ENCODE measurements at regions not wholly inside any gene's neighbourhood (a gene's known extent, or its start where the extent isn't known, plus 50 kb on each side); places are given as distances from the start of the nearest gene placed in this dataset.

- POLR2A ChIA-PET: no interaction called here
- CTCF ChIA-PET: interaction anchor here (0.9 kb wide), 1 partner anchor 13 kb away, joined by 3 read pairs; no protein-coding TSS in a partner anchor
Observed at GRCh38 chr21:20644552-20644951, 353.7 kb upstream of the NCAM2 start.

GRCh38 chr21:20645344-20645743, 352.9 kb upstream of the NCAM2 start:
- Mint-ChIP-seq H3K27me3 (no peaks in the 10 kb centered on the region), H3K27ac (no peak overlapping the region), H3K9me3 (peaks cover 6% of the 10 kb centered on the region), H3K36me3 (ENCODE audit: low read depth) (no peaks in the 10 kb centered on the region), H3K4me1 (no peaks in the 10 kb centered on the region), H3K4me3 (no peak overlapping the region)
- no peak for DNase-seq
- CTCF ChIA-PET: no interaction called here
- POLR2A ChIA-PET: no interaction called here

More at GRCh38 chr21:20644552-20644951, 353.7 kb upstream of the NCAM2 start:
- H3K27me3 Mint-ChIP-seq: no peaks in the 10 kb centered on the region
- H3K4me3 Mint-ChIP-seq: no peak overlapping the region
- no peaks in the 10 kb centered on the region for H3K4me1 Mint-ChIP-seq
- DNase-seq: no peak
- no peak overlapping the region for H3K27ac Mint-ChIP-seq
- peaks cover 6% of the 10 kb centered on the region for H3K9me3 Mint-ChIP-seq
- no peaks in the 10 kb centered on the region for H3K36me3 Mint-ChIP-seq (ENCODE audit: low read depth)

GRCh38 chr21:20646431-20647165, 351.6 kb upstream of the NCAM2 start:
- Mint-ChIP-seq H3K4me1 (no peaks in the 10 kb centered on the region), H3K36me3 (ENCODE audit: low read depth) (no peaks in the 10 kb centered on the region), H3K9me3 (peaks cover 6% of the 10 kb centered on the region), H3K27ac (no peak overlapping the region), H3K4me3 (no peak overlapping the region), H3K27me3 (no peaks in the 10 kb centered on the region)
- POLR2A ChIA-PET: no interaction called here
- CTCF ChIA-PET: no interaction called here
- DNase-seq: no peak

- ChIA-PET POLR2A (no interaction called here), CTCF (no interaction called here)
- no peaks in the 10 kb centered on the region for H3K27me3 Mint-ChIP-seq
- peaks cover 6% of the 10 kb centered on the region for H3K9me3 Mint-ChIP-seq
- no peak for DNase-seq
- H3K36me3 Mint-ChIP-seq (ENCODE audit: low read depth): no peaks in the 10 kb centered on the region
- H3K27ac Mint-ChIP-seq: no peak overlapping the region
- no peaks in the 10 kb centered on the region for H3K4me1 Mint-ChIP-seq
- no peak overlapping the region for H3K4me3 Mint-ChIP-seq
Observed at GRCh38 chr21:20647607-20648006, 350.6 kb upstream of the NCAM2 start.

GRCh38 chr21:20649231-20649630, 349.0 kb upstream of the NCAM2 start:
- Mint-ChIP-seq H3K4me3 (no peak overlapping the region), H3K9me3 (peaks cover 6% of the 10 kb centered on the region), H3K27ac (no peak overlapping the region), H3K27me3 (no peaks in the 10 kb centered on the region), H3K4me1 (no peaks in the 10 kb centered on the region), H3K36me3 (ENCODE audit: low read depth) (no peaks in the 10 kb centered on the region)
- POLR2A ChIA-PET: no interaction called here
- CTCF ChIA-PET: interaction anchor here (0.8 kb wide), 1 partner anchor 39 kb away, joined by 3 read pairs; no protein-coding TSS in a partner anchor
- DNase-seq: no peak

- DNase-seq: no peak
- no peaks in the 10 kb centered on the region for H3K36me3 Mint-ChIP-seq (ENCODE audit: low read depth)
- no peak overlapping the region for H3K27ac Mint-ChIP-seq
- POLR2A ChIA-PET: no interaction called here
- H3K4me3 Mint-ChIP-seq: no peak overlapping the region
- peaks cover 4% of the 10 kb centered on the region for H3K9me3 Mint-ChIP-seq
- no peaks in the 10 kb centered on the region for H3K4me1 Mint-ChIP-seq
- CTCF ChIA-PET: no interaction called here
- H3K27me3 Mint-ChIP-seq: no peaks in the 10 kb centered on the region
Observed at GRCh38 chr21:20652846-20653245, 345.4 kb upstream of the NCAM2 start.

- Mint-ChIP-seq H3K9me3 (peaks cover 13% of the 10 kb centered on the region), H3K4me3 (no peak overlapping the region), H3K27me3 (no peaks in the 10 kb centered on the region), H3K36me3 (ENCODE audit: low read depth) (no peaks in the 10 kb centered on the region), H3K4me1 (no peaks in the 10 kb centered on the region), H3K27ac (no peak overlapping the region)
- DNase-seq: no peak
- ChIA-PET POLR2A (no interaction called here), CTCF (no interaction called here)
Observed at GRCh38 chr21:20661246-20661645, 337.0 kb upstream of the NCAM2 start.

- H3K9me3 Mint-ChIP-seq: peaks cover 15% of the 10 kb centered on the region
- ChIA-PET POLR2A (no interaction called here), CTCF (no interaction called here)
- no peaks in the 10 kb centered on the region for H3K4me1 Mint-ChIP-seq
- H3K27ac Mint-ChIP-seq: no peak overlapping the region
- H3K4me3 Mint-ChIP-seq: no peak overlapping the region
- no peaks in the 10 kb centered on the region for H3K36me3 Mint-ChIP-seq (ENCODE audit: low read depth)
- DNase-seq: no peak
- H3K27me3 Mint-ChIP-seq: no peaks in the 10 kb centered on the region
Observed at GRCh38 chr21:20661745-20662422, 336.3 kb upstream of the NCAM2 start.

- Mint-ChIP-seq H3K4me3 (no peak overlapping the region), H3K9me3 (peaks cover 15% of the 10 kb centered on the region), H3K27me3 (no peaks in the 10 kb centered on the region), H3K27ac (no peak overlapping the region), H3K36me3 (ENCODE audit: low read depth) (no peaks in the 10 kb centered on the region), H3K4me1 (no peaks in the 10 kb centered on the region)
- ChIA-PET POLR2A (no interaction called here), CTCF (no interaction called here)
- no peak for DNase-seq
Observed at GRCh38 chr21:20662514-20662913, 335.7 kb upstream of the NCAM2 start.

GRCh38 chr21:20667931-20668330, 330.3 kb upstream of the NCAM2 start:
- DNase-seq: no peak
- Mint-ChIP-seq H3K4me3 (no peak overlapping the region), H3K27me3 (no peaks in the 10 kb centered on the region), H3K36me3 (ENCODE audit: low read depth) (no peaks in the 10 kb centered on the region), H3K4me1 (no peaks in the 10 kb centered on the region), H3K27ac (no peak overlapping the region), H3K9me3 (peaks cover 15% of the 10 kb centered on the region)
- ChIA-PET POLR2A (no interaction called here), CTCF (interaction anchor here (0.5 kb wide), 1 partner anchor 16 kb away, joined by 3 read pairs; no protein-coding TSS in a partner anchor)

- H3K4me1 Mint-ChIP-seq: no peaks in the 10 kb centered on the region
- no peak for DNase-seq
- peaks cover 5% of the 10 kb centered on the region for H3K9me3 Mint-ChIP-seq
- ChIA-PET POLR2A (no interaction called here), CTCF (no interaction called here)
- no peak overlapping the region for H3K4me3 Mint-ChIP-seq
- no peaks in the 10 kb centered on the region for H3K27me3 Mint-ChIP-seq
- H3K36me3 Mint-ChIP-seq (ENCODE audit: low read depth): no peaks in the 10 kb centered on the region
- H3K27ac Mint-ChIP-seq: no peak overlapping the region
Observed at GRCh38 chr21:20685475-20685874, 312.7 kb upstream of the NCAM2 start.

GRCh38 chr21:20698585-20698984, 299.6 kb upstream of the NCAM2 start:
- no peak for DNase-seq
- H3K4me3 Mint-ChIP-seq: no peak overlapping the region
- H3K4me1 Mint-ChIP-seq: no peaks in the 10 kb centered on the region
- no peak overlapping the region for H3K27ac Mint-ChIP-seq
- ChIA-PET CTCF (no interaction called here), POLR2A (no interaction called here)
- H3K9me3 Mint-ChIP-seq: peaks cover 17% of the 10 kb centered on the region
- no peaks in the 10 kb centered on the region for H3K27me3 Mint-ChIP-seq
- H3K36me3 Mint-ChIP-seq (ENCODE audit: low read depth): no peaks in the 10 kb centered on the region

GRCh38 chr21:20701235-20701634, 297.0 kb upstream of the NCAM2 start:
- peaks cover 17% of the 10 kb centered on the region for H3K9me3 Mint-ChIP-seq
- no peaks in the 10 kb centered on the region for H3K27me3 Mint-ChIP-seq
- no peak for DNase-seq
- CTCF ChIA-PET: no interaction called here
- H3K4me1 Mint-ChIP-seq: no peaks in the 10 kb centered on the region
- POLR2A ChIA-PET: no interaction called here
- no peak overlapping the region for H3K27ac Mint-ChIP-seq
- H3K4me3 Mint-ChIP-seq: no peak overlapping the region
- H3K36me3 Mint-ChIP-seq (ENCODE audit: low read depth): no peaks in the 10 kb centered on the region

- Mint-ChIP-seq H3K36me3 (ENCODE audit: low read depth) (no peaks in the 10 kb centered on the region), H3K4me3 (no peak overlapping the region), H3K9me3 (peaks cover 17% of the 10 kb centered on the region), H3K27me3 (no peaks in the 10 kb centered on the region), H3K4me1 (no peaks in the 10 kb centered on the region), H3K27ac (no peak overlapping the region)
- DNase-seq: no peak
- ChIA-PET POLR2A (no interaction called here), CTCF (no interaction called here)
Observed at GRCh38 chr21:20703112-20703767, 295.0 kb upstream of the NCAM2 start.

All from activated CD4-positive, alpha-beta memory T cell treated with anti-CD3 and anti-CD28 coated beads, Interleukin-2, amount 10 ng/mL, durations not matched to agents 7 days and 5 days (primary cell).